HEK293 (cell line): ENCODE measurements at regions not wholly inside any gene's neighbourhood (a gene's known extent, or its start where the extent isn't known, plus 50 kb on each side); places are given as distances from the start of the nearest gene placed in this dataset.

ENCODE experiments used
- ATF2 ChIP-seq: fragments of 450-650 bp; formaldehyde crosslinking; IDR thresholded peaks from 2 replicates; pipeline ENCODE4 v1.5.1; 2016; ENCODE audit warnings: missing biosample characterization, missing genetic modification characterization, low read depth
- CTCF ChIP-seq: fragments of 450-650 bp; formaldehyde crosslinking; IDR thresholded peaks from 2 replicates; pipeline ENCODE4 v1.5.1; 2016; ENCODE audit warnings: missing biosample characterization, missing genetic modification characterization
- ZBTB26 ChIP-seq: fragments of 450-650 bp; formaldehyde crosslinking; optimal IDR thresholded peaks from 2 replicates; pipeline ENCODE3; 2016; ENCODE audit warnings: missing biosample characterization, mild to moderate bottlenecking, missing genetic modification characterization
- ZNF621 ChIP-seq: fragments of 450-650 bp; formaldehyde crosslinking; IDR thresholded peaks from 2 replicates; pipeline ENCODE4 v1.5.1; 2017; ENCODE audit warnings: missing biosample characterization, missing genetic modification characterization
- TF ChIP-seq, protein P1 (sequence below): fragments of 450-650 bp; formaldehyde crosslinking; IDR thresholded peaks from 2 replicates; pipeline ENCODE4 v1.5.1; 2017; ENCODE audit warnings: missing biosample characterization, mild to moderate bottlenecking, missing genetic modification characterization, moderate library complexity

DNA sequence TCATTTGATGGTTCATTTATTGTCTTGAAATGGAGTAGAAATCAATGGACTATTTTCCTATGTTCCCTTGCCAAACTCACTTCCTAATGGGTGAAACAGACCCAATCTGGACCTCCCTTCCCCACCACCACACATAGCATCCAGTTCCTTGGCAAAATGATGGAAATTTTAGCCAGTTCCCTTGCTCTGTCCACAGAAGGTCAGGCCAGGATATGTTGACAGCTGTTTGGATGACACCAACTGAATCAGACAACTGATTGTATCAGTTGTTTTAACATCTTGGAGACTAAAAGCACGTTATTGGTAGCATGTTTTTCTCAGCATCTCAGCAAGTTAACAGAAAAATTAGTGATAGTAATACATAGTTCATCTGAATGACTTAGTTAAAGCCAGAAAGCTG, 534.8 kb downstream of the PSAT1 start:
- TF ChIP-seq ZBTB26 (tag by site-specific recombination) (no peak), ATF2 (tag by site-specific recombination) (no peak), ZNF621 (tag by site-specific recombination) (no peak), CTCF (no peak)
- TF ChIP-seq, protein P1, sequence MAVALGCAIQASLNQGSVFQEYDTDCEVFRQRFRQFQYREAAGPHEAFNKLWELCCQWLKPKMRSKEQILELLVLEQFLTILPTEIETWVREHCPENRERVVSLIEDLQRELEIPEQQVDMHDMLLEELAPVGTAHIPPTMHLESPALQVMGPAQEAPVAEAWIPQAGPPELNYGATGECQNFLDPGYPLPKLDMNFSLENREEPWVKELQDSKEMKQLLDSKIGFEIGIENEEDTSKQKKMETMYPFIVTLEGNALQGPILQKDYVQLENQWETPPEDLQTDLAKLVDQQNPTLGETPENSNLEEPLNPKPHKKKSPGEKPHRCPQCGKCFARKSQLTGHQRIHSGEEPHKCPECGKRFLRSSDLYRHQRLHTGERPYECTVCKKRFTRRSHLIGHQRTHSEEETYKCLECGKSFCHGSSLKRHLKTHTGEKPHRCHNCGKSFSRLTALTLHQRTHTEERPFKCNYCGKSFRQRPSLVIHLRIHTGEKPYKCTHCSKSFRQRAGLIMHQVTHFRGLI (tag by site-specific recombination), result no peak
